Activated CD4-positive, alpha-beta T cell treated with anti-CD3 and anti-CD28 coated beads for 1 hour (primary cell): ENCODE measurements at regions not wholly inside any gene's neighbourhood (a gene's known extent, or its start where the extent isn't known, plus 50 kb on each side); places are given as distances from the start of the nearest gene placed in this dataset.

Source experiments
- DNase-seq: peaks from one replicate; pipeline ENCODE4 v3.0.0-alpha.2; 2020

GRCh38 chr1:208298593-208299269 is 54.5 kb upstream of the PLXNA2 start:
- DNase-seq: no peak

GRCh38 chr1:208300084-208300770 is 56.0 kb upstream of the PLXNA2 start:
- no peak for DNase-seq

- no peak for DNase-seq
Measured at GRCh38 chr1:208302699-208303238, 58.6 kb upstream of the PLXNA2 start.

- DNase-seq: no peak
Measured at GRCh38 chr1:208303743-208304712, 59.8 kb upstream of the PLXNA2 start.

- DNase-seq: no peak
Measured at GRCh38 chr1:208308221-208308620, 64.0 kb upstream of the PLXNA2 start.

- DNase-seq: no peak
Measured at GRCh38 chr1:208309771-208310170, 65.6 kb upstream of the PLXNA2 start.

- DNase-seq: no peak
Measured at GRCh38 chr1:208312706-208313105, 68.5 kb upstream of the PLXNA2 start.

GRCh38 chr1:208314431-208314830 is 70.2 kb upstream of the PLXNA2 start:
- no peak for DNase-seq

GRCh38 chr1:208318150-208318734 is 74.1 kb upstream of the PLXNA2 start:
- no peak for DNase-seq

GRCh38 chr1:208324005-208324404 is 79.8 kb upstream of the PLXNA2 start:
- no peak for DNase-seq

- DNase-seq: no peak
Measured at GRCh38 chr1:208326033-208326432, 81.8 kb upstream of the PLXNA2 start.

- no peak for DNase-seq
Measured at GRCh38 chr1:208329300-208329699, 85.1 kb upstream of the PLXNA2 start.

- DNase-seq: no peak
Measured at GRCh38 chr1:208332036-208332773, 88.0 kb upstream of the PLXNA2 start.

GRCh38 chr1:208332774-208333126 is 88.6 kb upstream of the PLXNA2 start:
- DNase-seq: no peak

GRCh38 chr1:208333676-208334075 is 89.5 kb upstream of the PLXNA2 start:
- no peak for DNase-seq

GRCh38 chr1:208335371-208336136 is 91.4 kb upstream of the PLXNA2 start:
- DNase-seq: no peak

- no peak for DNase-seq
Measured at GRCh38 chr1:208336137-208336518, 91.9 kb upstream of the PLXNA2 start.

- no peak for DNase-seq
Measured at GRCh38 chr1:208339911-208340310, 95.7 kb upstream of the PLXNA2 start.

- no peak for DNase-seq
Measured at GRCh38 chr1:208343226-208343625, 99.0 kb upstream of the PLXNA2 start.

- DNase-seq: no peak
Measured at GRCh38 chr1:208344202-208344857, 100.1 kb upstream of the PLXNA2 start.

GRCh38 chr1:208347191-208347590 is 103.0 kb upstream of the PLXNA2 start:
- DNase-seq: no peak
